K562 (cell line): ENCODE measurements at regions not wholly inside any gene's neighbourhood (a gene's known extent, or its start where the extent isn't known, plus 50 kb on each side); places are given as distances from the start of the nearest gene placed in this dataset.

Source experiments
- DPF2 ChIP-seq: fragments of 450-650 bp; IDR thresholded peaks from 2 replicates; pipeline ENCODE4 v1.6.1; 2016
- FOXO4 ChIP-seq: fragments of 450-650 bp; formaldehyde crosslinking; IDR thresholded peaks from 2 replicates; pipeline ENCODE4 v1.4.0; 2020; ENCODE audit warnings: mild to moderate bottlenecking, moderate library complexity
- GATAD2A ChIP-seq: fragments of 450-650 bp; IDR thresholded peaks from 2 replicates; pipeline ENCODE4 v1.6.1; 2017
- GTF2E2 ChIP-seq: fragments of 200-800 bp; sonication (Bioruptor generic); IDR thresholded peaks from 2 replicates; pipeline ENCODE4 v1.6.1; 2016; ENCODE audit warnings: missing genetic modification characterization, missing compliant biosample characterization
- HES1 ChIP-seq: fragments of 450-650 bp; IDR thresholded peaks from 2 replicates; pipeline ENCODE4 v1.6.1; 2016; ENCODE audit warnings: low read depth, mild to moderate bottlenecking, moderate library complexity
- KLF6 ChIP-seq: fragments of 250-450 bp; sonication (Bioruptor Pico); IDR thresholded peaks from 2 replicates; pipeline ENCODE4 v1.4.0; 2020; ENCODE audit warnings: mild to moderate bottlenecking, moderate library complexity, borderline replicate concordance
- NFRKB ChIP-seq: fragments of 450-650 bp; IDR thresholded peaks from 2 replicates; pipeline ENCODE4 v1.6.1; 2016; ENCODE audit warnings: low read depth
- PHTF2 ChIP-seq: fragments of 250-450 bp; sonication (Bioruptor Pico); IDR thresholded peaks from 2 replicates; pipeline ENCODE4 v1.5.0; 2021; ENCODE audit warnings: mild to moderate bottlenecking
- PML ChIP-seq: IDR thresholded peaks from 2 replicates; pipeline ENCODE4 v1.6.1; 2012; ENCODE audit warnings: low read length, inconsistent platforms
- POLR3G ChIP-seq: IDR thresholded peaks from 2 replicates; pipeline ENCODE4 v1.6.1; 2011; ENCODE audit not compliant: insufficient read length, insufficient replicate concordance; ENCODE audit errors: extremely low read depth
- SIN3B ChIP-seq: fragments of 450-650 bp; IDR thresholded peaks from 2 replicates; pipeline ENCODE4 v1.6.1; 2017; ENCODE audit warnings: low read depth, mild to moderate bottlenecking, moderate library complexity
- XRCC4 ChIP-seq: IDR thresholded peaks from one replicate; pipeline ENCODE4 v1.6.1; 2011; ENCODE audit not compliant: insufficient read depth, insufficient read length; ENCODE audit errors: extremely low read depth
- ZFX ChIP-seq: sonication (generic); formaldehyde crosslinking; IDR thresholded peaks from 2 replicates; pipeline ENCODE4 v1.8.0; 2022; ENCODE audit warnings: mild to moderate bottlenecking, missing genetic modification reagents, moderate library complexity
- ZNF408 ChIP-seq: fragments of 250-450 bp; sonication (Bioruptor Pico); IDR thresholded peaks from 2 replicates; pipeline ENCODE4 v1.4.0; 2020; ENCODE audit warnings: low read depth, mild to moderate bottlenecking, moderate library complexity
- ZNF41 ChIP-seq: fragments of 250-450 bp; sonication (Bioruptor Pico); conservative IDR thresholded peaks from 2 replicates; pipeline ENCODE4 v1.4.0; 2020; ENCODE audit warnings: mild to moderate bottlenecking
- ZNF57 ChIP-seq: fragments of 450-650 bp; formaldehyde crosslinking; IDR thresholded peaks from 2 replicates; pipeline ENCODE4 v1.4.0; 2020; ENCODE audit warnings: mild to moderate bottlenecking, moderate library complexity
- ZNF583 ChIP-seq: fragments of 250-450 bp; sonication (Bioruptor Pico); IDR thresholded peaks from 2 replicates; pipeline ENCODE4 v1.4.0; 2020
- ZNF639 ChIP-seq, 2 experiments: fragments of 200-800 bp in 1 of 2; sonication (Bioruptor generic) in 1 of 2; sonication (generic) in 1 of 2; formaldehyde crosslinking in 1 of 2; IDR thresholded peaks in 1 of 2; conservative IDR thresholded peaks in 1 of 2; 2 replicates each; pipeline versions ENCODE4 v1.5.0 to v1.6.1; 2016 to 2020; ENCODE audit warnings: missing compliant biosample characterization in 1 of 2, missing genetic modification characterization in 1 of 2, missing genetic modification reagents in 1 of 2
- TF ChIP-seq, protein P1 (sequence below): fragments of 450-650 bp; IDR thresholded peaks from 2 replicates; pipeline ENCODE4 v1.6.1; 2016
- TF ChIP-seq, protein P2 (sequence below): fragments of 250-450 bp; sonication (Bioruptor Pico); IDR thresholded peaks from 2 replicates; pipeline ENCODE4 v1.4.0; 2020; ENCODE audit warnings: mild to moderate bottlenecking, moderate library complexity

DNA sequence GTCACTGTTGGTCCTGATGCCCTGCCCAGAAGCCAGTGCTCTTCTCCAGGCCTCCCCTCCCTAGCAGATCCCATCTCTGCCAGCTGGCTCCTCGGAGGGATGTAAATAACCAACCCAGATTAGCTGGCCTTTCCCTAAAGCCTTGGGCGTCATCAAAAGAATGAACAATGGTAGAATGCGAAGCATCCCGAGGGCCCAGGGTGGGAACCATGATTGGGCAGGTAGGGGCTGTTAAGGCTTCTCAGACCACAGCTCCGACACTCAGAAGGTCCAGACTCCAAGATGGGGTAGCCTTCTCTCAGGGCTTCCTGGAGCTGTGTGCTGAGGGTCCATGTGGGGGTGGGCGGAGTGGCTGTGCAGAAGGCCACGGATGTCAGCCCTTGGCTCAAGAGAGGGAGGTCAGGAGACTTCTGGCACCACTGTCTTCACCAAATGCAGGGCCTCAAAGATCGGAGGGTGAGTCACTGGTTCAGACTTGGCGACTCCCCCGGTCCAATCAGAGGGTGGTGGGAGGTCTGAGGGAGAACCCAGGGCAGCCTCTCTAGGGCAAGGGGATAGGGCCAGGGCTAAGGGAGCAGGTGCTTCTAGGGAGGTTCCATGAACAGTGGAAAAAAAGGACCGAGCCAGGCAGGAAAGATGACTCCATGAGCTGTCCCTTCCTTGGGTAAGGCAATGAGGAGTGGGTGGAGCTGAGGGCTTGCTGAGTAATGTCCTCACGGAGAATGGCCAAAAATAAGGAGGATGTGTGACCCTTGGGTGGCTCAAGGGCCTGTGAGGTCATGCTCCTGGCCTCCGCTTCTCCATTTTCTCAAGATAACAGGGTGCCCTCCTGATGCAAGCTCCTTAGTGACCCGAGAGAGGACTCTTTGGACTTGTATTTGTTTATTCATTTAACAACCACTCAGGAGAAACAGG lies 58.4 kb upstream of the EPS8L3 start (continued):
- TF ChIP-seq ZFX (CRISPR knock-in tag), result peak; percentile 83
- TF ChIP-seq DPF2, result peak; percentile 94
- TF ChIP-seq NFRKB, result peak; percentile 68
- TF ChIP-seq GTF2E2 (tag), result peak; percentile 33; the same call in 1 of the 2 replicates
- TF ChIP-seq ZNF639 (CRISPR knock-in tag; conservative IDR thresholded peaks at IDR 0.05 in 1 of 2, IDR thresholded peaks at IDR 0.05 in 1 of 2), result peak in 1 of 2 experiments; percentile 83; a peak in 2 of 4 replicates
- no peak for TF ChIP-seq SIN3B
- TF ChIP-seq PHTF2 (CRISPR knock-in tag), result no peak
- no peak for TF ChIP-seq HES1
- peak; percentile 89; the same call in 1 of the 2 replicates for TF ChIP-seq KLF6 (CRISPR knock-in tag)
- TF ChIP-seq PML, result no peak
- peak; percentile 81 for TF ChIP-seq ZNF41 (CRISPR knock-in tag)
- TF ChIP-seq, protein P1, sequence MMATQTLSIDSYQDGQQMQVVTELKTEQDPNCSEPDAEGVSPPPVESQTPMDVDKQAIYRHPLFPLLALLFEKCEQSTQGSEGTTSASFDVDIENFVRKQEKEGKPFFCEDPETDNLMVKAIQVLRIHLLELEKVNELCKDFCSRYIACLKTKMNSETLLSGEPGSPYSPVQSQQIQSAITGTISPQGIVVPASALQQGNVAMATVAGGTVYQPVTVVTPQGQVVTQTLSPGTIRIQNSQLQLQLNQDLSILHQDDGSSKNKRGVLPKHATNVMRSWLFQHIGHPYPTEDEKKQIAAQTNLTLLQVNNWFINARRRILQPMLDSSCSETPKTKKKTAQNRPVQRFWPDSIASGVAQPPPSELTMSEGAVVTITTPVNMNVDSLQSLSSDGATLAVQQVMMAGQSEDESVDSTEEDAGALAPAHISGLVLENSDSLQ, result peak; percentile 29; the same call in 1 of the 2 replicates
- no peak for TF ChIP-seq POLR3G
- peak; percentile 83 for TF ChIP-seq GATAD2A
- no peak; the same call in 1 of the 2 replicates for TF ChIP-seq ZNF57 (CRISPR knock-in tag)
- TF ChIP-seq FOXO4, result 0 out of 2 replicates have a peak, but pooled peaks have one; percentile 58
- TF ChIP-seq, protein P2, sequence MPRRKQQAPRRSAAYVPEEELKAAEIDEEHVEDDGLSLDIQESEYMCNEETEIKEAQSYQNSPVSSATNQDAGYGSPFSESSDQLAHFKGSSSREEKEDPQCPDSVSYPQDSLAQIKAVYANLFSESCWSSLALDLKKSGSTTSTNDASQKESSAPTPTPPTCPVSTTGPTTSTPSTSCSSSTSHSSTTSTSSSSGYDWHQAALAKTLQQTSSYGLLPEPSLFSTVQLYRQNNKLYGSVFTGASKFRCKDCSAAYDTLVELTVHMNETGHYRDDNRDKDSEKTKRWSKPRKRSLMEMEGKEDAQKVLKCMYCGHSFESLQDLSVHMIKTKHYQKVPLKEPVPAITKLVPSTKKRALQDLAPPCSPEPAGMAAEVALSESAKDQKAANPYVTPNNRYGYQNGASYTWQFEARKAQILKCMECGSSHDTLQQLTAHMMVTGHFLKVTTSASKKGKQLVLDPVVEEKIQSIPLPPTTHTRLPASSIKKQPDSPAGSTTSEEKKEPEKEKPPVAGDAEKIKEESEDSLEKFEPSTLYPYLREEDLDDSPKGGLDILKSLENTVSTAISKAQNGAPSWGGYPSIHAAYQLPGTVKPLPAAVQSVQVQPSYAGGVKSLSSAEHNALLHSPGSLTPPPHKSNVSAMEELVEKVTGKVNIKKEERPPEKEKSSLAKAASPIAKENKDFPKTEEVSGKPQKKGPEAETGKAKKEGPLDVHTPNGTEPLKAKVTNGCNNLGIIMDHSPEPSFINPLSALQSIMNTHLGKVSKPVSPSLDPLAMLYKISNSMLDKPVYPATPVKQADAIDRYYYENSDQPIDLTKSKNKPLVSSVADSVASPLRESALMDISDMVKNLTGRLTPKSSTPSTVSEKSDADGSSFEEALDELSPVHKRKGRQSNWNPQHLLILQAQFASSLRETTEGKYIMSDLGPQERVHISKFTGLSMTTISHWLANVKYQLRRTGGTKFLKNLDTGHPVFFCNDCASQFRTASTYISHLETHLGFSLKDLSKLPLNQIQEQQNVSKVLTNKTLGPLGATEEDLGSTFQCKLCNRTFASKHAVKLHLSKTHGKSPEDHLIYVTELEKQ (CRISPR knock-in tag), result peak; percentile 78; the same call in 1 of the 2 replicates
- TF ChIP-seq XRCC4, result no peak
- peak; percentile 89; the same call in 1 of the 2 replicates for TF ChIP-seq ZNF583 (CRISPR knock-in tag)
- no peak for TF ChIP-seq ZNF408 (CRISPR knock-in tag)
